GM19463 (cell line): ENCODE measurements at regions not wholly inside any gene's neighbourhood (a gene's known extent, or its start where the extent isn't known, plus 50 kb on each side); places are given as distances from the start of the nearest gene placed in this dataset.
"Not testable (repeated sequence)": the region's sequence is repeated elsewhere in the genome, so short reads cannot be mapped to it uniquely, and the experiment has no call there.

ENCODE experiments used
- ATAC-seq: cut with Tn5 transposase; IDR thresholded peaks from one replicate; pipeline ENCODE4 v1.9.1; 2021; ENCODE audit warnings: mild to moderate bottlenecking, moderate library complexity; ENCODE audit not compliant: unreplicated experiment

- no peak for ATAC-seq
Measured at GRCh38 chr6:167208819-167209576, 51.2 kb upstream of the GPR31 start.

DNA sequence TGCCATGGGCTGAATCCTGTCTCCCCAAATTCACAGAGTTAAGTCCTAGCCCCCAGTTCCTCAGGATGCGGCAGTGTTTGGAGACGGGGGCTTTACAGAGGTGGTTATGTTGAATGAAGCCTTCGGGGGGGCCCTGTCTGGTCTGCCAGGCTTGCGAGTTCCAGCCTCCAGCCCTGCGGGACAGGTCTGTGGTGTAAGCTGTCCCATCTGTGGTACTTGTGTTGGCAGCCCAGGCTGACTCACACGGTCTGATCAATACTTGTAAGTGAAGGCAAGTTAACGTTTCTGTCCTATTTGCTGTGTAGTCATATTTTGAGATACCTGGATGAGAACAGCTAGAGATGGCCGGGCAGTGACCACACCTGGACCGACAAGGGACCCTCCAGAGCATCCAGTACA lies 51.8 kb upstream of the GPR31 start:
- no peak for ATAC-seq

- no peak for ATAC-seq
Measured at GRCh38 chr6:167210375-167211294, 52.9 kb upstream of the GPR31 start.

GRCh38 chr6:167211295-167211648 lies 53.5 kb upstream of the GPR31 start:
- ATAC-seq = no peak

GRCh38 chr6:167211881-167212712 lies 54.3 kb upstream of the GPR31 start:
- ATAC-seq = no peak

DNA sequence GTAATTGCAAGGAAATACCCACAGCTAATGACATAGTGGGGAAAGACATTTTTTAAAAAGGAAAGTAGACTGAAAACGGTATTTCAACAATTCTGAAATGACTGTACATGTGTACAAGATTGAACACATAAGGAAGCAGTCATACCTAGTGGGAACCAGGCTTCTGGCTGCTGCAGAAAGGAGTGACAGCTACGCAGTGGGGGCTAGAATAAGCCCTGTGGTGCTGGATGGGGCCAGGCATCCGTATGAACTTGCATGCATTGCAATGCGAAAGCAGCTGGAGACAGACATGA lies 54.9 kb upstream of the GPR31 start:
- ATAC-seq = peak; percentile 89

DNA sequence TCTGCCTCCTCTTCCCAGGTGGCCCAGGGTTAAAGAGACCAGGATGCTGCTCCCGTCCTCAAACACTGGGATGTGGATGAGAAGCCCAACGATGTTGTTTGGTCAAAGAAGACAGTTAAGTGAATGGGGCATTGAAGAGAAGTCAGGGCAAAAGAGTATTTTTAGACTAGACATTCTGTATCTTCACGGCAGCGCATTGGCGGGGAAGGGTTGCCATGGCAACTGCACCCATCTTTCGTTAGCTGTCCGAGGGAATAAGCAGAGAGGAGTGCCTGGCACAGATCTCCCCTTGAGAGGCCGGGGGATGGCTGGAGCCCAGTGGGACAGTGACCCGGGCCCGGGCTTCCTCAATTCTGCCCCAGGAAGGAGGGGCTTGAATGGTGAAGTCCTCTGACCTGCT lies 56.4 kb upstream of the GPR31 start:
- ATAC-seq = no peak

DNA sequence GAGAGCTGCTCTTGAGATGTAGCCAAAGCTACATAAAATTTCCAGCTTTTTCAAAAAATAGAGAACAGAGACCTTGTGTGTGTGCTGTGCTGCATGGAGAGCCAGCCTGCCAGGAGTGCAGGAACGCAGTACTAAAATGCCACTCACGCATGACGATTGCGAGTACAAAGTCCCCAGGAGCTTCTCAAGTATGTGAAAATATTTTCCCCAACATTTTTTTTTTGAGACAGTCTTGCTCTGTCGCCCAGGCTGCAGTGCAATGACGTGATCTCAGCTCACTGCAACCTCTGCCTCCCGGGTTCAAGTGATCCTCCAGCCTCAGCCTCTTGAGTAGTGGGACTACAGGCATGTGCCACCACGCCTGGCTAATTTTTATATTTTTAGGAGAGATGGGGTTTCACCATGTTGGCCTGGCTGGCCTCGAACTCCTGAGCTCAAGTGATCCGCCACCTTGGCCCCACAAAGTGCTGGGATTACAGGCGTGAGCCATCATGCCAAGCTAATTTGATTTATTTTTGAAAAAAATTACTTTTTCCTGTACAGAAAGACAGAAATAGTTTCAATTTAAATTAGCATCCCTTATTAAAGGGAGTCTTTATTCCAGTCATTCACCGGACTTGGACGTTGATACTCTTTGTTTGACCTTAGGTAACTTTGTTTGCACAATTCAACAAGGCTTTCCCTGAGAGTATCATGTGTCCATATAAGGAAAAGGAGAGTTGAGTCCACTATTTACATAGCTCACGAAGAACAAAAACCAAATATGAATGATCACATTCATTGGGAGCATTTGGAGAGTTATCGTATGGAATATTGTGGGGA lies 57.9 kb upstream of the GPR31 start:
- not testable (repeated sequence) for ATAC-seq

DNA sequence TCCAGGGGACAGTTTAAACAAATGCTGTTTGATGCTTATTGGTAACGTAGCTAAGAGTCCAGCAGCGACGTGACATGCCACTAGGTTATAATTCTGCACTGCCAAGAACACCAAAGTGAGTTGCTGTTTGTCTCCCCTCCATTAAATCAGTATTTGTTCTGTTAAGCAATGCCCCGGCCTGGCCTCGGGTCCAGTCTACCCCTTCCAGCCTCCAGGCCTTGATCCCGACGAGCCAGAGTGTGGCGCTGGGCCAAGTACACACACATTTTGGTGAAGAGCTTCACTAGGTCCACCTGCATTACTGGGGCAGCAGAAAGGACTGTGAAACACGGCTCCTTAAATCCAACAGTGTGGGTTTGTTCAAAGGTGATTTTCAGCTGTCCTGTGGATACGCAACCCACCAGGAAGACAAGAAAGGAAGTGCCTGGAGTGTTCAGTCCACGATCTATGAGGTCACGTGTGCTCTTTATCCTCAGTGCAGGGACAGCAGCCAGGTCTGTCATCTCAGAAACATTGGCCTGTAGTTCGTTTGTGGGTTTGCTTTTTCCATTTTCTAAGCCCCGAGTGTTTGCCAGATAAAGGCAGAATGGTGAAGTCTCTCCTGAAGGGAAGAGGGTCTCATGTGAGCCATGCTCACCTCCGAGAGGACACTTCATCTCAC lies 58.7 kb upstream of the GPR31 start:
- not testable (repeated sequence) for ATAC-seq

DNA sequence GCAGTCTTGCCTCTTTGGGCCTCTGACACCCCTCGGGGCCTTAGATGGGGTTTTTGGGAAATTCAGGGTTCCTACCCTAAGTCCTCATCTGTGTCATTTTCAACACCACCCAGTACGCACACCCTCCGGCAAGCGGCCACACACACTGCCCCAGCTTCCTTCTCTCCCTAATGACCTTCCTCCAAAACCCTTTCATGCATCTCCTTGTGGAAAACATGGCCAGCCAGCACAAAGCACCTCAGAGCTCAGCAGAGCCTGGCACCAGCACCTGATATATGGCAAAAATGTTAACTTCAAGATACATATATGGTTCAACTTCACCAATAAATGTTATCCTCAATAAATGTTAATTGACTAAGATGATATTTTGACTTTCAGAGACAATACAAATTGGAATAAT lies 59.3 kb upstream of the GPR31 start:
- ATAC-seq = not testable (repeated sequence)

GRCh38 chr6:167217951-167218759 lies 60.4 kb upstream of the GPR31 start:
- peak; percentile 81 for ATAC-seq

GRCh38 chr6:167219079-167219478 lies 61.3 kb upstream of the GPR31 start:
- not testable (repeated sequence) for ATAC-seq

DNA sequence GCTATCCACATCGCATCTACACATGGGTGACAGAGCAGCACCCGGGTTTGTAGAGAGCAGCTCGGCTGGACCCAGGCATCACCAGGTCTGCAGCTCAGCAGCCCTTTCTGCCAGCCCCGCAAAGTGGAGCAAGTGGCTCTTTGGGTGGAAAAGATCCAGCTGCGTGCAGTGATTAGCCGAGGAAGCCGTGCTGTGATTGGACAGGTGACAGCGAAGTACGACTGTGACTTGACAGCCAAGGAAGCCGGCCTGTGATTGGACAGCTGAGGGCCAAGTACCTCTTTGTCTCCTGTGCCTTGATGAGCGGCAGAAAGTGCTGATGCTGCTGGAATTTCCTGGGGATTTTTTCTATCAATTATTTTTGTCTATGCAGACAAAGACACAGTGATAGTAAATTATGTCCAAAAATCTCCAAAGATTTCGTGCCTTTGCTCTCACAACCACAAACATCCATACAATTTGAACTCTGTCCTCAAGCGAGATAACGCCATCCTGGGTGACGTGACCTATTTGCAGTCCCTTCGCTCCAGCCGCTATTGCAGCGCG lies 62.3 kb upstream of the GPR31 start:
- ATAC-seq = no peak

DNA sequence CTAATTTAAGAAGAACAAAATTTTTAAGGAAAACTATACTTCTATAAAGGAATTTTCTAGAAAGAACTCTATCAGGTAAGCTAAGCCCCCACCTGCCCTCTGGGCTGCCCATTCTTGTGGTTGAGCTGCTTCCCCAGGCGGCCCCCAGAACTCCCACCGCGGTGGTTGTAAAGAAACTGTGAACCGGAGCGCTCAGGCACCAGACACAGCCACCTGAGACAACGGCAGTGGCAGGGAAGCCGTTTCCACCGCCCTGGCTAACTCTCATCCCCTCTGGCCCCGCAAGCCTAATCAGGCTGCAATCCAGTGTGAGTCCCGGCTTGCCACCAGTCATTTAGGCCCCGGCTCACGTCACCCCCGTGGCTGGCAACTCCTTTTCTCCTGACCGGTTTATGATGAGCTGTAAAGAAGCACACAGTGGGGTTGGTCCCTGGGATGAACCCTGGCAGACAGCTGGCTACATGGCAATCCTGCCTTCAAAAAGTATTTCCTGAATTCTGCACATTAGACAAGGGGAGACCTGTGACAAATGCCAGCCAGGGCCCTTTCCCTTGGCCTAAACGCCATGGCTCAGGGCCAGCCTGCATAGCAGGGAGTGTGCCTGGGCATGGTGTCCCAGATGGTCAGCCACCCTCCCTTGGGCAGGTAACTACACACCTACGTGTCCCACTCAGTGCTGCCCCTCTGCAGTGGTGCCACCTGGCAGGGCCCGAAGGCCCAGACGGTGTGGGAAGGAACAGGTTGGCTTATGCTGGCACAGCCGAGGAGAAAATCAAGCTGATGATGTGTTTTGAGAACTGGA lies 63.8 kb upstream of the GPR31 start:
- ATAC-seq = no peak

- not testable (repeated sequence) for ATAC-seq
Measured at GRCh38 chr6:167225566-167226382, 65.3 kb upstream of the UNC93A start.

DNA sequence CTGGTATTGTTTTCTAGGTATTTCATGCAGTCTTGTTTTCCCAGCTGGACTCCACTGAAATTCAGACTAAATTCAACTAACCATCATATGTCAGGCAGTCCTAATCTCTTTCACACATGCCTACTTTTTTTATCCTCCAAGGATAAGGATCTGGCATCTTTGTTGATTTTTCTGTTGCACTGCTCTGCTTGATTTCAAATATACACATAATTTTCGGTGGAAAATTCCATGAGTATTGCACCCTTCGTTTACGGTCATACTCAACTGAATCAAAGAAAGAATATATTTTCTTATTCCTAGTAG lies 64.8 kb upstream of the UNC93A start:
- no peak for ATAC-seq

DNA sequence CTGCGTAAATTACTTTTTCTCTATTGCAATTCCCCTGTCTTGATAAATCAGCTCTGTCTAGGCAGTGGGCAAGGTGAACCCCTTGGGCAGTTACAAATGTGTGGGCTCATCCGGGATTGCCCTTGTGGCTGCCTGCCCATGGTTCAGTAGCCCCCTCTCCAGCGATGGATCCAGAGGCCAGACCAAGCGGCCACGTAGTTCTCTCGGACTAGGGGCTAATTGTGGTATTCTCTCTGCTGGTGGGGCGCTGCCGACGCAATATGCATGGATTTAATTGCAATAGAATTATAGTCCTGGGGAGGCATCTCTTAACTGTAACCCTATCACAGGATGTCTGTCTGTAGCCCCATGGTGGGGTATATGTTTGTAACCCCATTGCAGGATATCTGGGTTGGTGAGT lies 64.3 kb upstream of the UNC93A start:
- no peak for ATAC-seq
